ENCODE measurements at regions not wholly inside any gene's neighbourhood (a gene's known extent, or its start where the extent isn't known, plus 50 kb on each side); places are given as distances from the start of the nearest gene placed in this dataset.
"Not testable (repeated sequence)": the region's sequence is repeated elsewhere in the genome, so short reads cannot be mapped to it uniquely, and the experiment has no call there.

GRCh38 chr15:25566545-25566944 lies 127.7 kb upstream of the UBE3A start:
- intact Hi-C loops (cut with DNase I), result not testable (repeated sequence)

GRCh38 chr15:25565470-25566264 lies 126.8 kb upstream of the UBE3A start:
- intact Hi-C loops (cut with DNase I), result no loop called here

More at GRCh38 chr15:25566545-25566944, 127.7 kb upstream of the UBE3A start:
- DNase-seq, result not testable (repeated sequence)

GRCh38 chr15:25563596-25563995 lies 124.8 kb upstream of the UBE3A start:
- intact Hi-C loops (cut with DNase I), result no loop called here
- no peak for DNase-seq

More at GRCh38 chr15:25565470-25566264, 126.8 kb upstream of the UBE3A start:
- peak in 1 of 42 donors; percentile 29 for DNase-seq

GRCh38 chr15:25557926-25558325 lies 119.1 kb upstream of the UBE3A start:
- DNase-seq, result no peak
- intact Hi-C loops (cut with DNase I), result no loop called here

GRCh38 chr15:25556136-25556535 lies 117.3 kb upstream of the UBE3A start:
- intact Hi-C loops (cut with DNase I), result no loop called here
- DNase-seq, result no peak

GRCh38 chr15:25554640-25555039 lies 115.8 kb upstream of the UBE3A start:
- DNase-seq, result no peak
- intact Hi-C loops (cut with DNase I), result no loop called here

GRCh38 chr15:25548600-25548999 lies 109.8 kb upstream of the UBE3A start:
- DNase-seq, result no peak
- intact Hi-C loops (cut with DNase I), result no loop called here

- peak in 15 of 42 donors; percentile 23 to 83 (median 43) for DNase-seq
- intact Hi-C loops (cut with DNase I), result no loop called here
Observed at GRCh38 chr15:25545889-25546288, 107.1 kb upstream of the UBE3A start.

GRCh38 chr15:25545017-25545416 lies 106.2 kb upstream of the UBE3A start:
- peak in 34 of 42 donors; percentile 21 to 87 (median 61) for DNase-seq
- intact Hi-C loops (cut with DNase I), result no loop called here

GRCh38 chr15:25544076-25544475 lies 105.3 kb upstream of the UBE3A start:
- intact Hi-C loops (cut with DNase I), result no loop called here
- DNase-seq, result no peak

GRCh38 chr15:25543196-25543595 lies 104.4 kb upstream of the UBE3A start:
- DNase-seq, result peak in 39 of 42 donors; percentile 28 to 88 (median 64)
- intact Hi-C loops (cut with DNase I), result no loop called here

- intact Hi-C loops (cut with DNase I), result no loop called here
- DNase-seq, result no peak
Observed at GRCh38 chr15:25541228-25541627, 102.4 kb upstream of the UBE3A start.

GRCh38 chr15:25536801-25537611 lies 98.2 kb upstream of the UBE3A start:
- DNase-seq, result no peak
- intact Hi-C loops (cut with DNase I), result no loop called here

GRCh38 chr15:25535866-25536265 lies 97.0 kb upstream of the UBE3A start:
- intact Hi-C loops (cut with DNase I), result no loop called here
- DNase-seq, result no peak

- intact Hi-C loops (cut with DNase I), result no loop called here
- DNase-seq, result peak in 29 of 42 donors; percentile 15 to 62 (median 39)
Observed at GRCh38 chr15:25534293-25534692, 95.5 kb upstream of the UBE3A start.

- intact Hi-C loops (cut with DNase I), result no loop called here
Observed at GRCh38 chr15:25532269-25533140, 93.7 kb upstream of the UBE3A start.

GRCh38 chr15:25529774-25530173 lies 91.0 kb upstream of the UBE3A start:
- no peak for DNase-seq
- intact Hi-C loops (cut with DNase I), result no loop called here

More at GRCh38 chr15:25532269-25533140, 93.7 kb upstream of the UBE3A start:
- DNase-seq, result no peak

- intact Hi-C loops (cut with DNase I), result no loop called here
- peak in 18 of 42 donors; percentile 22 to 70 (median 42) for DNase-seq
Observed at GRCh38 chr15:25527118-25527517, 88.3 kb upstream of the UBE3A start.

GRCh38 chr15:25525741-25526140 lies 86.9 kb upstream of the UBE3A start:
- intact Hi-C loops (cut with DNase I), result no loop called here
- DNase-seq, result no peak
